ENCODE measurements at regions not wholly inside any gene's neighbourhood (a gene's known extent, or its start where the extent isn't known, plus 50 kb on each side); places are given as distances from the start of the nearest gene placed in this dataset.
A peak's percentile ranks its signal among the peaks of the same experiment; 100 is the strongest.

DNA sequence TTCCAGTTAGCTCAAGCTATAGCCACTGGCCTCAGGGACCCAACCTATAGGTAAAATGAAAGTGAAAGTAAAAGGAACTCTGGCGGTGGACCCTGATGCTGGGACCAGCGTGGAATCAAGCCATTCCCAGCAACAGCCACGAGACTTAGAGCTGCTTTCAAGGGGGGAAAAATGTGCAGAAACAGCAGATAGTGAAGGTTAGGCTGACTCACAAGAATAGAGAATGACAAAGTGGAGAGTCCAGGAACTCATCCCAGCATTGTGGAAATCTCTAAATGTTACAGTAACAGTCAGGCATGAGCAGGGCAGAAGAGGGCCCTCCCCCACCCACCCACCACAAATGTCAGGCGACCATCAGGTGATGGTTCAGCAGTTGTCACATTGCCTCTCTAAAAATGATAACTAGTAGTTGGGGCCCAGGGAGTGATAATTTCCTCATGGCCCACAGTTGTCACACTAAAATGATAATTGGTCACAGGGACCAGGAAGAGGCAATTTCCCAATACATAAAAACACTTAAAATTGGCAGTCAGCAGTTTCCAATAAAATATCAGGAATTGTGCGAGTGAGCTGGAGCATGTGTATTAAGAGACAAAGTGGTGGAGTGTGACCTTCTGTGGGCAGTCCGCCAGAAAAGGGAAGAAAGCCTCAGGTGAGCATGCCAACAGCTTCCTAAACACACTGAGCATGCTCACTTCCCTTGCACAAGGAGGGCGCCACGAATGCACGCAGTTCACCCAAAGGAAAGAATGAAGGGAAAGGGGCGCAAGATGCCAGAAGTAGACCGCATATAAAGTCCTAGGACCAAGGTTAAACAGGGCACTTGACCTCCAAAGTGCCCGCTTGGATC lies 129.8 kb upstream of the PPP1R3A start:
- Histone ChIP-seq H3K9ac (ENCODE audit: low read depth in 1 of 2, low read length in 2 of 2) (no peak overlapping the region), H3K27ac (ENCODE audit: low read depth in 1 of 2, low read length in 2 of 2) (no peak overlapping the region), H3K9me3 (ENCODE audit: control insufficient read depth in 4 of 4, low read length in 3 of 4) (no peaks in the 10 kb centered on the region), H3K27me3 (ENCODE audit: control insufficient read depth in 4 of 4, insufficient read depth in 4 of 4, low read length in 3 of 4) (no peaks in the 10 kb centered on the region), H3K4me3 (ENCODE audit: low read depth in 1 of 3, low read length in 3 of 3) (peak overlapping the region in 2 of 3 donors; percentile 21 to 32), H3K36me3 (ENCODE audit: control insufficient read depth in 4 of 4, insufficient read depth in 3 of 4, low read depth in 1 of 4, low read length in 3 of 4) (no peaks in the 10 kb centered on the region), H3K4me1 (ENCODE audit: control insufficient read depth in 4 of 4, insufficient read depth in 4 of 4, low read length in 3 of 4) (peaks cover 0 to 6% (median 0%) of the 10 kb centered on the region in 4 donors)
- no peak for TF ChIP-seq GABPA (IDR thresholded peaks at IDR 0.05 in 1 of 2, conservative IDR thresholded peaks at IDR 0.05 in 1 of 2)
- TF ChIP-seq FOXA1 (IDR thresholded peaks at IDR 0.05) = no peak
- TF ChIP-seq EGR1 (IDR thresholded peaks at IDR 0.05; ENCODE audit: low read depth in 2 of 2) = no peak
- no peak for TF ChIP-seq SP1 (IDR thresholded peaks at IDR 0.05)
- TF ChIP-seq MAX (IDR thresholded peaks at IDR 0.05) = no peak
- TF ChIP-seq RXRA (IDR thresholded peaks at IDR 0.05) = no peak
- TF ChIP-seq, protein P1, sequence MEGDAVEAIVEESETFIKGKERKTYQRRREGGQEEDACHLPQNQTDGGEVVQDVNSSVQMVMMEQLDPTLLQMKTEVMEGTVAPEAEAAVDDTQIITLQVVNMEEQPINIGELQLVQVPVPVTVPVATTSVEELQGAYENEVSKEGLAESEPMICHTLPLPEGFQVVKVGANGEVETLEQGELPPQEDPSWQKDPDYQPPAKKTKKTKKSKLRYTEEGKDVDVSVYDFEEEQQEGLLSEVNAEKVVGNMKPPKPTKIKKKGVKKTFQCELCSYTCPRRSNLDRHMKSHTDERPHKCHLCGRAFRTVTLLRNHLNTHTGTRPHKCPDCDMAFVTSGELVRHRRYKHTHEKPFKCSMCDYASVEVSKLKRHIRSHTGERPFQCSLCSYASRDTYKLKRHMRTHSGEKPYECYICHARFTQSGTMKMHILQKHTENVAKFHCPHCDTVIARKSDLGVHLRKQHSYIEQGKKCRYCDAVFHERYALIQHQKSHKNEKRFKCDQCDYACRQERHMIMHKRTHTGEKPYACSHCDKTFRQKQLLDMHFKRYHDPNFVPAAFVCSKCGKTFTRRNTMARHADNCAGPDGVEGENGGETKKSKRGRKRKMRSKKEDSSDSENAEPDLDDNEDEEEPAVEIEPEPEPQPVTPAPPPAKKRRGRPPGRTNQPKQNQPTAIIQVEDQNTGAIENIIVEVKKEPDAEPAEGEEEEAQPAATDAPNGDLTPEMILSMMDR (IDR thresholded peaks at IDR 0.05; ENCODE audit: low read depth, low read length, missing input control) = no peak
- TF ChIP-seq, protein P2, sequence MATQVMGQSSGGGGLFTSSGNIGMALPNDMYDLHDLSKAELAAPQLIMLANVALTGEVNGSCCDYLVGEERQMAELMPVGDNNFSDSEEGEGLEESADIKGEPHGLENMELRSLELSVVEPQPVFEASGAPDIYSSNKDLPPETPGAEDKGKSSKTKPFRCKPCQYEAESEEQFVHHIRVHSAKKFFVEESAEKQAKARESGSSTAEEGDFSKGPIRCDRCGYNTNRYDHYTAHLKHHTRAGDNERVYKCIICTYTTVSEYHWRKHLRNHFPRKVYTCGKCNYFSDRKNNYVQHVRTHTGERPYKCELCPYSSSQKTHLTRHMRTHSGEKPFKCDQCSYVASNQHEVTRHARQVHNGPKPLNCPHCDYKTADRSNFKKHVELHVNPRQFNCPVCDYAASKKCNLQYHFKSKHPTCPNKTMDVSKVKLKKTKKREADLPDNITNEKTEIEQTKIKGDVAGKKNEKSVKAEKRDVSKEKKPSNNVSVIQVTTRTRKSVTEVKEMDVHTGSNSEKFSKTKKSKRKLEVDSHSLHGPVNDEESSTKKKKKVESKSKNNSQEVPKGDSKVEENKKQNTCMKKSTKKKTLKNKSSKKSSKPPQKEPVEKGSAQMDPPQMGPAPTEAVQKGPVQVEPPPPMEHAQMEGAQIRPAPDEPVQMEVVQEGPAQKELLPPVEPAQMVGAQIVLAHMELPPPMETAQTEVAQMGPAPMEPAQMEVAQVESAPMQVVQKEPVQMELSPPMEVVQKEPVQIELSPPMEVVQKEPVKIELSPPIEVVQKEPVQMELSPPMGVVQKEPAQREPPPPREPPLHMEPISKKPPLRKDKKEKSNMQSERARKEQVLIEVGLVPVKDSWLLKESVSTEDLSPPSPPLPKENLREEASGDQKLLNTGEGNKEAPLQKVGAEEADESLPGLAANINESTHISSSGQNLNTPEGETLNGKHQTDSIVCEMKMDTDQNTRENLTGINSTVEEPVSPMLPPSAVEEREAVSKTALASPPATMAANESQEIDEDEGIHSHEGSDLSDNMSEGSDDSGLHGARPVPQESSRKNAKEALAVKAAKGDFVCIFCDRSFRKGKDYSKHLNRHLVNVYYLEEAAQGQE (IDR thresholded peaks at IDR 0.05) = no peak
- no peak for TF ChIP-seq TAF1 (conservative IDR thresholded peaks at IDR 0.05)
- TF ChIP-seq RAD21 (IDR thresholded peaks at IDR 0.05) = no peak
- no peak for TF ChIP-seq NR2F2 (IDR thresholded peaks at IDR 0.05)
- TF ChIP-seq, protein P3, sequence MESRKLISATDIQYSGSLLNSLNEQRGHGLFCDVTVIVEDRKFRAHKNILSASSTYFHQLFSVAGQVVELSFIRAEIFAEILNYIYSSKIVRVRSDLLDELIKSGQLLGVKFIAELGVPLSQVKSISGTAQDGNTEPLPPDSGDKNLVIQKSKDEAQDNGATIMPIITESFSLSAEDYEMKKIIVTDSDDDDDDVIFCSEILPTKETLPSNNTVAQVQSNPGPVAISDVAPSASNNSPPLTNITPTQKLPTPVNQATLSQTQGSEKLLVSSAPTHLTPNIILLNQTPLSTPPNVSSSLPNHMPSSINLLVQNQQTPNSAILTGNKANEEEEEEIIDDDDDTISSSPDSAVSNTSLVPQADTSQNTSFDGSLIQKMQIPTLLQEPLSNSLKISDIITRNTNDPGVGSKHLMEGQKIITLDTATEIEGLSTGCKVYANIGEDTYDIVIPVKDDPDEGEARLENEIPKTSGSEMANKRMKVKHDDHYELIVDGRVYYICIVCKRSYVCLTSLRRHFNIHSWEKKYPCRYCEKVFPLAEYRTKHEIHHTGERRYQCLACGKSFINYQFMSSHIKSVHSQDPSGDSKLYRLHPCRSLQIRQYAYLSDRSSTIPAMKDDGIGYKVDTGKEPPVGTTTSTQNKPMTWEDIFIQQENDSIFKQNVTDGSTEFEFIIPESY (IDR thresholded peaks at IDR 0.05) = no peak
- TF ChIP-seq HNF4A (conservative IDR thresholded peaks at IDR 0.05) = no peak
- TF ChIP-seq, protein P4, sequence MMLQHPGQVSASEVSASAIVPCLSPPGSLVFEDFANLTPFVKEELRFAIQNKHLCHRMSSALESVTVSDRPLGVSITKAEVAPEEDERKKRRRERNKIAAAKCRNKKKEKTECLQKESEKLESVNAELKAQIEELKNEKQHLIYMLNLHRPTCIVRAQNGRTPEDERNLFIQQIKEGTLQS (IDR thresholded peaks at IDR 0.05) = no peak
- TF ChIP-seq YY1 (IDR thresholded peaks at IDR 0.05) = no peak
- no peak for TF ChIP-seq HNF4G (IDR thresholded peaks at IDR 0.05)
- no peak for TF ChIP-seq FOXA2 (IDR thresholded peaks at IDR 0.05)
- TF ChIP-seq JUND (IDR thresholded peaks at IDR 0.05) = no peak
- DNase-seq (ENCODE audit: low spot score) = no peak
- 83% methylated on average over 12 of the region's 12 CpGs for WGBS

Measured in liver (tissue), 8 donors.